Body of pancreas (tissue), 4 donors: ENCODE measurements at regions not wholly inside any gene's neighbourhood (a gene's known extent, or its start where the extent isn't known, plus 50 kb on each side); places are given as distances from the start of the nearest gene placed in this dataset.
"Not testable (repeated sequence)": the region's sequence is repeated elsewhere in the genome, so short reads cannot be mapped to it uniquely, and the experiment has no call there.

ENCODE experiments used
- ATAC-seq: fragments of 150-250 bp; one replicate; pipeline ENCODE4 v1.9.1; 2016
- DNase-seq, 4 donors: peaks; one replicate each; pipeline ENCODE4 v3.0.0-alpha.2; 2019
- H3K27ac ChIP-seq, 4 donors: fragments of 200-600 bp; sonication (generic); 1 replicate in 3 of 4; 2 replicates in 1 of 4; pipeline versions ENCODE4 v1.5.1 to v1.6.1; 2016 to 2019; ENCODE audit warnings: mild to moderate bottlenecking in 1 of 4, mixed read lengths in 1 of 4, moderate library complexity in 1 of 4
- H3K27me3 ChIP-seq, 2 donors: fragments of 200-600 bp; sonication (generic); one replicate each; pipeline ENCODE4 v1.6.0; 2016; ENCODE audit warnings: mild to moderate bottlenecking in 1 of 2
- H3K36me3 ChIP-seq, 2 donors: fragments of 200-600 bp; sonication (generic); replicated peaks in 1 of 2; 2 replicates each; pipeline ENCODE4 v1.5.1; 2016; ENCODE audit warnings: low read depth in 2 of 2; ENCODE audit not compliant: insufficient read depth in 1 of 2
- H3K4me1 ChIP-seq: fragments of 200-600 bp; sonication (generic); one replicate; pipeline ENCODE4 v1.6.0; 2016
- H3K4me3 ChIP-seq, 2 donors: fragments of 200-600 bp; sonication (generic); 1 replicate in 1 of 2; 2 replicates in 1 of 2; pipeline ENCODE4 v1.5.1; 2016 to 2019
- H3K9me3 ChIP-seq, 3 donors: fragments of 200-600 bp; sonication (generic); 1 replicate in 2 of 3; 2 replicates in 1 of 3; pipeline ENCODE4 v1.5.1; 2016
- CTCF ChIP-seq, 7 experiments: fragments of 450-650 bp in 4 of 7; fragments of 200-600 bp in 3 of 7; sonication (generic) in 3 of 7; IDR thresholded peaks; one replicate each; pipeline ENCODE4 v1.5.1; 2016 to 2019; ENCODE audit warnings: antibody characterized with exemption in 7 of 7
- POLR2A ChIP-seq, 3 donors: fragments of 450-650 bp; IDR thresholded peaks; one replicate each; pipeline ENCODE4 v1.6.1; 2016; ENCODE audit warnings: antibody characterized with exemption in 3 of 3, mild to moderate bottlenecking in 2 of 3
- WGBS, 2 donors: methylation state at CpG; one replicate each; pipeline ENCODE4 v1.1.5; 2017; 5-methylcytosine and 5-hydroxymethylcytosine counted together
- intact Hi-C: fragments of 100-400 bp; cut with DNase I; formaldehyde crosslinking; loops from one replicate; pipeline ENCODE4 v1.15.1; 2023

GRCh38 chr22:48624401-48624800 is 1203.3 kb downstream of the BRD1 start:
- intact Hi-C loops = no loop called here
- Histone ChIP-seq H3K4me3 (no peak overlapping the region), H3K27ac (no peak overlapping the region), H3K4me1 (no peaks in the 10 kb centered on the region), H3K36me3 (no peaks in the 10 kb centered on the region), H3K27me3 (no peaks in the 10 kb centered on the region), H3K9me3 (no peaks in the 10 kb centered on the region)
- ATAC-seq (no peak), DNase-seq (peak in 2 of 4 donors; percentile 5 to 12)
- 45 to 49% methylated on average over 13 of the region's 13 CpGs for WGBS, 2 donors
- TF ChIP-seq POLR2A (IDR thresholded peaks at IDR 0.05) = no peak
- no peak for TF ChIP-seq CTCF (IDR thresholded peaks at IDR 0.05)

DNA sequence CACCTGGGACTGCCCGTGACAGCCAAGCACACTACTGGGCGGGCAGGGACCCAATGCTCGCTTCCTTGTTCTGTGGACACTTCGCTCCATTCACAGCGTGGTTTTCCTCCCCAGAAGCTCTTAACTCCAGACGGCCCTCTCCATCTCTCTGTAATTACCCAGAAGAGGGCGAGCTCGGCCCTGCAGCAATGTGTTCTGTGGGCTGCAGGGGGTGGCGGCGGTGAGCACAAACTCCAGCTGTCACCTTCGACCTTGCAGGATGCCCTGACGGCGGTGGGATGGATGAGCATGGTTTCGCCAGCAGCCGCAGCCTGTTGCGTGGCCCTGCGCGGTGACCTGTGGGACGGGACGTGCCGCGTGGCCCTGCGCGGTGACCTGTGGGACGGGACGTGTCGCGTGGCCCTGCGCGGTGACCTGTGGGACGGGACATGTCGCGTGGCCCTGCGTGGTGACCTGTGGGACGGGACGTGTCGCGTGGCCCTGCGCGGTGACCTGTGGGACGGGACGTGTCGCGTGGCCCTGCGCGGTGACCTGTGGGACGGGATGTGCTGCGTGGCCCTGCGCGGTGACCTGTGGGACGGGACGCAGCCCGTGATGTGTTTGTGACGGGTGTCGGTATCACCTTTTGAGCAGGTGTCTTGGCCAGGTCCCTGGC is 1204.7 kb downstream of the BRD1 start:
- no peak overlapping the region for H3K4me3 ChIP-seq
- no peak for ATAC-seq
- H3K27ac ChIP-seq = no peak overlapping the region
- no peaks in the 10 kb centered on the region for H3K4me1 ChIP-seq
- DNase-seq = no peak
- TF ChIP-seq CTCF (IDR thresholded peaks at IDR 0.05) = no peak
- TF ChIP-seq POLR2A (IDR thresholded peaks at IDR 0.05) = no peak
- intact Hi-C loops = no loop called here
- H3K9me3 ChIP-seq = no peaks in the 10 kb centered on the region
- 84 to 87% methylated on average over 23 to 38 of the region's 55 CpGs for WGBS, 2 donors
- no peaks in the 10 kb centered on the region for H3K27me3 ChIP-seq
- no peaks in the 10 kb centered on the region for H3K36me3 ChIP-seq

- Histone ChIP-seq H3K4me3 (no peak overlapping the region), H3K27me3 (no peaks in the 10 kb centered on the region), H3K36me3 (no peaks in the 10 kb centered on the region), H3K9me3 (no peaks in the 10 kb centered on the region), H3K4me1 (no peaks in the 10 kb centered on the region), H3K27ac (no peak overlapping the region)
- DNase-seq (no peak), ATAC-seq (no peak)
- intact Hi-C loops = no loop called here
- TF ChIP-seq POLR2A (IDR thresholded peaks at IDR 0.05) (no peak), CTCF (IDR thresholded peaks at IDR 0.05) (no peak)
Measured at GRCh38 chr22:48621085-48621484, 1206.6 kb downstream of the BRD1 start.

GRCh38 chr22:48620460-48620859 is 1207.2 kb downstream of the BRD1 start:
- intact Hi-C loops, H3K27ac ChIP-seq, H3K9me3 ChIP-seq, H3K27me3 ChIP-seq, ATAC-seq, H3K4me1 ChIP-seq, H3K4me3 ChIP-seq, DNase-seq, H3K36me3 ChIP-seq: not testable (repeated sequence)
- 84 to 97% methylated on average over 2 of the region's 2 CpGs for WGBS, 2 donors

DNA sequence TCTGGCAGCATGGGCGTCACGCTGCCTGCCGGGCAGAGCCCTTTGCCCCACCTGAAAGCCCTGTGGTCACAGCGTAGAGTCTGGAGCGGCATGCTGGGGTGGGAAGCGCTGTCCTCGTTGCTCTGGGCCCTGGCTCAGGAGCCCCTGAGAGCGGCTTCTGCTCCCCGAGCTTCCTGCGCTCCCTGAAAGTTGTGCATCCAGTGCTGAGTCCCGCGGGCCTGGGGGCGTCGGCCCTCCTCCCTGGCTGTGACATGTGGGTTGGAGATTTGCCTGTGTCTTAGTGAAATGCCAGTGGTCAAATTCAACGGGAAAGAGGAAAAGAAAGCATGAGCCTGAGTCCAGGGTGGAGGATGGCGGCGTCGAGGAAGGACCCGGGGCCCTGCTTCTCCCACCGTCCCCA is 1208.0 kb downstream of the BRD1 start:
- WGBS, 2 donors = 65 to 72% methylated on average over 14 to 16 of the region's 20 CpGs
- no peak for ATAC-seq
- Histone ChIP-seq H3K9me3 (no peaks in the 10 kb centered on the region), H3K27ac (no peak overlapping the region), H3K4me3 (no peak overlapping the region), H3K36me3 (no peaks in the 10 kb centered on the region), H3K27me3 (no peaks in the 10 kb centered on the region), H3K4me1 (no peaks in the 10 kb centered on the region)
- intact Hi-C loops = no loop called here
- TF ChIP-seq POLR2A (IDR thresholded peaks at IDR 0.05) = no peak
- TF ChIP-seq CTCF (IDR thresholded peaks at IDR 0.05) = no peak
- no peak for DNase-seq
